Esophagus muscularis mucosa (tissue), 4 donors: ENCODE measurements at regions not wholly inside any gene's neighbourhood (a gene's known extent, or its start where the extent isn't known, plus 50 kb on each side); places are given as distances from the start of the nearest gene placed in this dataset.
"Not testable (repeated sequence)": the region's sequence is repeated elsewhere in the genome, so short reads cannot be mapped to it uniquely, and the experiment has no call there.

ENCODE experiments used
- EP300 ChIP-seq: sonication (generic); formaldehyde crosslinking; IDR thresholded peaks from one replicate; pipeline ENCODE4 v1.6.1; 2017; ENCODE audit warnings: antibody characterized with exemption
- POLR2A ChIP-seq: fragments of 450-650 bp; IDR thresholded peaks from one replicate; pipeline ENCODE4 v1.6.1; 2017; ENCODE audit warnings: antibody characterized with exemption, moderate library complexity, mild to moderate bottlenecking, low read depth
- POLR2AphosphoS5 ChIP-seq, 2 donors: sonication (generic); formaldehyde crosslinking; IDR thresholded peaks; one replicate each; pipeline ENCODE4 v1.6.1; 2017; ENCODE audit warnings: antibody characterized with exemption in 2 of 2
- TF ChIP-seq, protein P1 (sequence below), 3 experiments: fragments of 200-600 bp in 2 of 3; fragments of 450-650 bp in 1 of 3; sonication (generic) in 2 of 3; IDR thresholded peaks; one replicate each; pipeline ENCODE4 v1.5.1; 2017 to 2019; ENCODE audit warnings: antibody characterized with exemption in 3 of 3, mild to moderate bottlenecking in 2 of 3, moderate library complexity in 1 of 3

DNA sequence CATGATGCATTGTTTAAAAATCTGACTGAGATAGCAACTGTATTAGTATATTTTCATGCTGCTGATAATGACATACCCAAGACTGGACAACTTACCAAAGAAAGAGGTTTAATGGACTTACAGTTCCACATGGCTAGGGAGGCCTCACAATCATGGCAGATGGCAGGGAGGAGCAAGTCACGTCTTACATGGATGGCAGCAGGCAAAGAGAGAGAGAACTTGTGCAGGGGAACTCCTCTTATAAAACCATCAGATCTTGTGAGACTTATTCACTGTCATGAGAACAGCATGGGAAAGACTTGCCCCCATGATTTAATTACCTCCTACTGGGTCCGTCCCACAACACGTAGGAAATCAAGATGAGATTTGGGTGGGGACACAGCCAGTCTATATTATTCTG, 81.3 kb upstream of the CCDC179 start:
- TF ChIP-seq, protein P1, sequence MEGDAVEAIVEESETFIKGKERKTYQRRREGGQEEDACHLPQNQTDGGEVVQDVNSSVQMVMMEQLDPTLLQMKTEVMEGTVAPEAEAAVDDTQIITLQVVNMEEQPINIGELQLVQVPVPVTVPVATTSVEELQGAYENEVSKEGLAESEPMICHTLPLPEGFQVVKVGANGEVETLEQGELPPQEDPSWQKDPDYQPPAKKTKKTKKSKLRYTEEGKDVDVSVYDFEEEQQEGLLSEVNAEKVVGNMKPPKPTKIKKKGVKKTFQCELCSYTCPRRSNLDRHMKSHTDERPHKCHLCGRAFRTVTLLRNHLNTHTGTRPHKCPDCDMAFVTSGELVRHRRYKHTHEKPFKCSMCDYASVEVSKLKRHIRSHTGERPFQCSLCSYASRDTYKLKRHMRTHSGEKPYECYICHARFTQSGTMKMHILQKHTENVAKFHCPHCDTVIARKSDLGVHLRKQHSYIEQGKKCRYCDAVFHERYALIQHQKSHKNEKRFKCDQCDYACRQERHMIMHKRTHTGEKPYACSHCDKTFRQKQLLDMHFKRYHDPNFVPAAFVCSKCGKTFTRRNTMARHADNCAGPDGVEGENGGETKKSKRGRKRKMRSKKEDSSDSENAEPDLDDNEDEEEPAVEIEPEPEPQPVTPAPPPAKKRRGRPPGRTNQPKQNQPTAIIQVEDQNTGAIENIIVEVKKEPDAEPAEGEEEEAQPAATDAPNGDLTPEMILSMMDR (IDR thresholded peaks at IDR 0.05): not testable (repeated sequence)
- TF ChIP-seq POLR2A; POLR2AphosphoS5 (IDR thresholded peaks at IDR 0.05); EP300: not testable (repeated sequence)
